COLO668 (cell line): ENCODE measurements at regions not wholly inside any gene's neighbourhood (a gene's known extent, or its start where the extent isn't known, plus 50 kb on each side); places are given as distances from the start of the nearest gene placed in this dataset.
A peak's percentile ranks its signal among the peaks of the same experiment; 100 is the strongest.

Experiments used
- DNase-seq: peaks from one replicate; lab custom pipeline; 2025; ENCODE audit not compliant: unreplicated experiment; lab: John Stamatoyannopoulos, UW

DNA sequence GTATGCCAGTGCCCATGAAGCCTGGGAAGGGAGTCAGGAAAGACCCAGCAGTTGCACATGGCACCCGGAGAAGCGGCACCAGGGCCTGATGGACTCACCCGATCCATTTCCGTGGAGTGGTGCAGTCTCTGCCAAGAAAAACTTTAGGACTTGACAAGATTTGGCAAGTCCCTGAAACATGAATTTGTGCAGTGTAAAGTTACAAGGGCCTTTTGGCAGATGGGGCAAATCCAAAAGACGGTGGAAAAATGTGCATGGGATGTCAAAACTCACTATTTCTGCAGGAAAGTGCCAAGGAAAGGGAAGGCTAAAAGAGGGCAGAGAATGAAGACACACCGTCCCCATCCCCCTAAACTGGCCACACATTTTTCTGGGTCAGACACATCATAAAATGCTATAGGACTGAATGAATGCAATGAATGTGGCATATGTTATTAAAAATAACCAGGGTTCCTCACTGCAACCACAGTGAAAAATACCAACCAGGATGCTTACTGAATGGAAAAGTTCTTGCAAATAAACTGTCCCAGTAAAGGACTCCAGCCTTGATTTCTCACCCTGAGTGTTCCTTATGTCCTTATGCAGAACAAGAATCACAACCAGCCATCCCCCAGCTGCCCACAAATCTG, 173.5 kb upstream of the SIX2 start:
- DNase-seq = no peak

DNA sequence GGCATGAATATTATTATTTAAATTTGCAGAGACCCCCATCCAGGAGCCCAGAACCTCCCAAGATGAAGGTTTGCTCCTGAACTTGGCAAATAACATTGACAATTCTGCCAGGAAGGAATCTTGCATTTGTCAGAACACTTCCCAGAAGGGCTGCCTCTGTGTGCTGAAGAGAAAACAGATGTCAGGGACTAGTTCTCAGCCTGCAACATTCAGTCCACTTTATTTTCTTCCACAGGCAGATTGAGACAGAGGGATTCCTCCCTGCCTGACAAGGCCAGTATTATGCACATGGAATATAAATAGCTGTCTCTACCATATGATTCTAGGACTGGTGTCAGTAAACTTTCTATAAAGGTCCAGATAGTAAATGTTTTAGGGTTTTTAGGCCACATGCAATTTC, 171.5 kb upstream of the SIX2 start:
- DNase-seq = no peak

DNA sequence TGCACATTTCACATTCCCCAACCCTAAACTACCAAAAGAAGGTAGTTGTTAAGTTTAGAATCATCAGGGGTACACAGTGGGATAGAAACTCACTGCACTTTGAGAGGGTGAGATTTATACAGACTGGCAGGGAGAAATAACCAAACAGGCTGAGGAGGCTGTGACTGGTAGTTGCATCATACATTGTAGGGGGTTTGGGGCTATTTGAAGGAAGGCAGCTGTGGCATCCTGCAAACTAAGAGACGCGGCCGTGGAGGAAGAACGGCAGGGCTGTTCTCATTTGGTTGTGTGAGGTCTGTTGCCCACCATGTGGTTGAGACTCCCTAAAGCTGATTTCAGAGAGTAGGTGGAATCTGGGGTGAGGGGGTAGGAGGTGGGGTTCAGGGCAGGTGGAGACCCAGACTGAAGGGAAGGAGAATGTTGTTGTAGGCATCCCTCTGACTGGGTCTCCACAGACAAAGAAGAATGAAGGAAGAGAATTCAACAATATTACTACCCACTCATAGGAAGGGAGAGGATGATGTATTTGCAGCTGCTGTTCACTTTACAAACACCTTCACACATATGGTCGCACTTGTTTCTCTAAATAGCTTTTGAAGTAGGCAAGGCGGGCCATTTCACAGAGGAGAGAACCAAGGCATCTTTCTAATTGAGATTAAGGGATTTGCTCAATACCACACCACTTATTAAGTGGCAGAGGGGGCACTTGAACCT, 170.9 kb upstream of the SIX2 start:
- no peak for DNase-seq

DNA sequence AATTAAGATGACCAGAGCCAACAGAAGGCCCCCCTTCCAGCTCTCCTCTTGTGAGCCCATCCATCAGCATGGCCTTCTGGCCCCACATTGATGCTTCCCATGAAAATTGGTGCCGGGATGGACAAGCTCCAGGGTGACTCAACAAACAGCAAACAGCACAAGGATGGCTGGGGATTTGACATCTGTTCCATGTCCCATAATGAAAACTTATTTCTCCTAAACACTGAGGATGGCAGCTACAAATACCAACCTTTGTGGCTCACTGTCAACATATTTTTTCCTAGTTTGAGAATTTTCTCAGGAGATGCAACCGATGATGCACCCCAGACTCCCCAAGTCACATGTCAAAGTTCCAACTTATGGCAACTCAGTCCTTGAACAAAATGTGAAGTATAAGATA, 169.6 kb upstream of the SIX2 start:
- DNase-seq = no peak

DNA sequence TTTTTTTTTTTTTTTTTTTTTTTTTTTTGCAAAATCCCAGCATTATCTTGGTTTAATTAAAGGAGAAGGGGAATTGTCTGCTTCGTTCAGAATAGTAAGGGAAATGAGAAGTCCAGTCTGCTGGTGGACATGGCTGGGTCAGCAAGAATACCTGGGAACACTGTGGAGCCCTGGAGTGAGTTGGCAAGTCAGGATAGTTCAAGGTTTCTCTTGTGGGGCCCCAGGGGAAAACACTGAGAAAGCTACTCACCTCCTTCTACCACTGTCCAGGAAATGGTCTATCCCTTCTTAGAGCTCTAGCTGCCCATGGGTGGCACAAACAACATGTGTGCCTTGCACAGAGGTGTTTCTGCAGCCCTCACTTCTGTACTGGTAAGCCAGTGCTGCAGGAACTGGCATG, 169.1 kb upstream of the SIX2 start:
- DNase-seq = no peak

DNA sequence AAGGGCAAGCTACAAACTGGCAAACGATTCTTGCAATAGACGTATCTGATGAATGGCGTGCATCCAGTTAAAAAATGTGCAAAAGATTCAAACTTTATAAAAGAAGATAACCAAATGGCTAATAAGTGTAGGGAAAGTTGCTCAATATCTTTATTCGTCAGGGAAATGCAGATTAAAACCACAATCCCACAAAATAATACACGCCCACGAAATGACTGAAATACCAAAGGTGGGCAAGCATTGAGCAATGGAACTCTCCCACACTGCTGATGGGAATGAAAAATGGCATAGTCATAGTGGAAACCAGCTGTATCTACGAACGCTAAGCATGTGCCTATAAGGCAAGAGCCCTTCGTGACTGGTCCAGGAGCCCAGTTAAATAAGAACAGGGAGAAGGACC, 168.6 kb upstream of the SIX2 start:
- DNase-seq = no peak

DNA sequence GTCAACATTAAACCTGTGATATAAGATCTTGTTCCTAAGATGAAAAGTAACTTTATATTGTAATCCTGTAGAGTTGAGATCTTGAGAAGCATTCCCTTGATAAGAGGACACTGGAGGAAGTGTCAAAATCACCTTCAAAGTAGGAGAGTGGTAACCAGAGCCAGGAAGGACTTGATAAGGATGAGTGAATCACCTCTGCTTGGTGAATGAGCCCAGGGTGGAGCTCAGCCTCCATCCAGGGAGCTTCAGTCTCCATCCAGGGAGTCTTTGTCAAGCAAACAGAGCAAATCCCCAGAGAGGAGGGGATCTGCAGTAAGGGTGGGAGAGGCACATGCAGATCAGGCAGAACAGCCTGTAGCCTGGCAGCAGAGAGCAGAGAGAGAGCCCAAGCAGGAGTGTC, 167.1 kb upstream of the SIX2 start:
- DNase-seq = no peak

DNA sequence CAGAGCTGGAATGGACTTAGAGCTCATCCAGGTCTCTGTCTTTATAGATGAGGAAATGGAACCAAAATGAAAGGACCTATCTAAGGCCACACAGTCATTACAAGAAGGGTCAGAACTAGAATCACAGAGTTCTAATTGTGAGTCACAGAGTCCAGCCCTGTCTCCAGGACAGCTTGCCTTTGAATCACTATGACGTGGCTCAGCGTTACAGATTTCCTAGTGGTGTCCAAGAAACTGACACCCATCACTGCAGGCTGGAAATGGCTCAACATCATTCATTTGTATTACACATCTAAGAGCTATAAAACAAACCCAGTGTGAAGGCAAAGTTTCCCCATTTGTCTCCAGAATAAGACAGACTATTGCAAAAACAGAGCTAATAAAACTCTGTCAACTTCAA, 164.3 kb upstream of the SIX2 start:
- no peak for DNase-seq

DNA sequence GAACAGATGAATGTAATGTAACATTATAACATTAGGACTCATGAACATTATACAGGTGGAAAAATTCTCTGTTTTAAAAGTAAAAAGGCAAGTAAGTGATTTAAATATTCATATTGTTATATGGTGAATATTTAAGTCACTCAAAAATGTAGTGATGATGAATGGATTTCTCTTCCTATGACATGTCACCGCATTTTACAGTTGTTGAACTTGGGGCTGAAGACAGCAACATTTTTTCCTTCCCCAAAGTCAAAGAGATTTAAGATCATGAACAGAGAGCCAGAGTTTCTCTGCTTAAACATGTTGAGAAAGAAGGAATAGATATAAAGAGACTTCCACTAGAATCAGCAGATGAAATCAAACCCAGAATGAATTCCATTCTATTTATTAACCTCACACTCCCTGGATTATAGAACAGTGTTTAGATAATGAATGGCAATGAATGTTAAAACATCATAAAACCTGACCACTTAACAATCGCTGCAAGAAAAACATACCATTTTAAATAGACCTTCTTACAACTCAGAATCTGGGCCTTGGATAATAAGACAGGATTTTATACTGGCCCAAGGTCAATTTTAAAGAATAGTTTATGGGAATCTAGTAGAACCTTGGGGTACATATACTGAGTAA, 163.6 kb upstream of the SIX2 start:
- no peak for DNase-seq

DNA sequence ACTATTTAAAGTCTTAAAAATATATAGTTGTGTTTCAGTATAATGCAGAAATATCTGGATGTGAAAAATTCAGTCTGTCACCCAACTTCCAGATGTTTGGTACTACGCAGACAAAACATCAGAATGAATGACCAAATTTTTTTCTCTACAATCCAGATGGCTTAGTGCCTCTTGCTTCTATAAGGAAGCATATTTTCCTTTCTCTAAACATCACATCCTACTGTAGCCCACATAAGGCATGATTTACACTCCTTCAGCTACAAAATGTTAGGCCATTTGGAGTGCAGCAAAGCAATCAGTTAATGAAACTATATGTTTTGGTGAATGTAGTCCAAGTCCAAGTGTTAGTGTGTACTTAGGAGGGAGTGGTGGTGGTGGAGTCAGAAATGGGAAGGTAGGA, 162.9 kb upstream of the SIX2 start:
- DNase-seq = no peak

DNA sequence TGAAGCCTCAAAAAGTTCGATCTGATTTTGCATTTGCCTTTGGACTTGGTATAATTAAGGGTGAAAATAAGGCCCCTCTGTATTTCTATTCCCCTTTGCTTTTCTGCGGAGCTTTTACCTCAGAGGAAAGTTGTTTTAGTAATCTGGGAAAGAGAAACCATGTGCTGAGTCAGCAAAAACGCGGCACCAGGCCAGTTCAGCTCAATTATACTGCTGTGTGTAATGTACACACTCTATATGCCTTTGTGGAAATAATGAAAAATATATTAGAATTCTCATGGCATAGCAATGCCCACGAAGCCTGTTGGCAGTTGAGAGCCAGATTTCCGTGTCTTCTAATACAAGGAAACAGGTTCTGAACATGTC, 161.9 kb upstream of the SIX2 start:
- DNase-seq = peak; percentile 11

DNA sequence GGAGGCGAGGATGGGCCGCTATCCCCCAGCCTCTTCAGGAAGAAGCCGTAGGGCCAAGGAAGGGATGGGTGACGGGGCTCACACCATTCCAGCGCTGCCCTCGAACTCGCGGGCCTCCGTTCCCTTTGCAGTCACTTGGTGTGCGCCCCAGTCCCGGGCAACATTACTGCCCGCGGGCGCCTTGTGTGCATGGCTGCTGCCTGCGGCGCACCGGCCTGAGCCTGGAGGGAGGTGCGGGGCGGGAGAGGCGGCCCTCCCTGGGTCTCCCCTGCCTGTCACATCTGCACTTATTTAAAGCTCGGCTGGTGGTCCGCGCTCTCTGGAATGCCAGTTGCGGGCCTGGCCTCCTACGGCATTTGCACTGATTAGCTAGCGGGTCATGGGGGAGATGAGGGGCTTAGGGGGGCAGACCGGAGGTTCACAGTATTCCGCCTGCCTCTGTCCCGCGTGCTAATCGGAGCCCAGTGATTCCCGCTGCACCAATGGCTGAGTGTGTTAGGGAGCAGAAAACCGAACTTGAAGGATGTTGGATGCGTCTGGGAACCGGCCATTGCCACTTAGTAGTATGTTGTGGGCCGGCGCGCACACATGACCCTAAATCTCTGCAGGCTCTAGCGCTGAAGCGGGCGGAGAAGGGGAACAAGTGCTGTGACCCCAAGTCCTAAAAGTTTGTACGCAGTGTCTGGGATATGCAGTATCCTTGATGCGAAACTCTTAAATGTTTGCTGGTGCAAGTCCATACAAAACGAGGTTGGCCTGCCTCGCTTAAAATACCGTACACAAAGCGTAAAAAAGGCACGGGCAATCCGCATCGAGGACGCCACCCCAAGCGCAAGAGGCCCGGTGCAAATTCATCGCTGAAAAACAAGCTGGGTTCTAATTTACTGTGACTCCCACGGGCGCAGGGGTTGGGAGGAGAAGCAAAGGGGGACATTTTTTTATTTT, 161.2 kb upstream of the SIX2 start:
- no peak for DNase-seq

DNA sequence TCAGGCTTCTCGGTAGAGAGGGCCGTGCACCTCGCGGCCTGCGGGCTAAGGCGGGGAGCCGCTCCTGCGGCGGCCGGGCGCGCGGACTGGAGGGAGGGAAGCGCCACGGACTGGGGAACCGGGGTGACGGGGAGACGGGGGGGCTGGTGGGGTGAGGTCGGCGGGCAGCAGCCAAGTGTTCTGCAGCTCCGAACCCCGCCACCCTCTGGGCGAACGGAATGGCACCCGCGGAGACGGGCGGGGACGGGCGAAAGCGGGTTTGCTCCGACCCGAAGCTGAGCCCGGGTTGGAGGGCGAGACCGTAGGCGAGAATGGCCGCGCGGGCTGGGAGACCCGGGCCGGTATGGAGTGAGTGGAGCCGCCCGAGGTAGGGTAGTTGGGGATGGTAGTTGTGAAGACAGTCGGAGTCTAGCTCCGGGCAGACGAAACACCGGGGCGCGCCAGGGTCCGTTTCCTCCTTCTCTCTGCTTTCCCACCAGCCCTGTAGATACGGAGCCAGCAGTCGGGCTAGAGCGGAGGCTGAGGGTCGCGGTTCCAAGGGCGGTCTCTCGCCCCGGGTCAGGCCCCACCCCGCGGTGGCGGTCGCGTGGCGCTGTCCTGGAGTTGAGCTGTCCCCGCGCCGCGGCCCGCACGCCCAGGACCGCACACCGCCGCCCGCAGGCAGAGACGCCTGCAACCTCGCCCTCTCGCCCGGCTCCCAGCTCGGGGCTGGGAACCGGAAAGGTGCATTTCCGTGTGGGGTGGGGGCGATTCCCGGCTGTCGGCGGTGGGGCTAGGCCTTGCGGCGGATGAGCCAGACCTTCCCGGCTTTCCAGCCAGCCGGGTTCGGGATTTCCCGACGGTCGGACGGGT, 160.3 kb upstream of the SIX2 start:
- DNase-seq = peak; percentile 81

DNA sequence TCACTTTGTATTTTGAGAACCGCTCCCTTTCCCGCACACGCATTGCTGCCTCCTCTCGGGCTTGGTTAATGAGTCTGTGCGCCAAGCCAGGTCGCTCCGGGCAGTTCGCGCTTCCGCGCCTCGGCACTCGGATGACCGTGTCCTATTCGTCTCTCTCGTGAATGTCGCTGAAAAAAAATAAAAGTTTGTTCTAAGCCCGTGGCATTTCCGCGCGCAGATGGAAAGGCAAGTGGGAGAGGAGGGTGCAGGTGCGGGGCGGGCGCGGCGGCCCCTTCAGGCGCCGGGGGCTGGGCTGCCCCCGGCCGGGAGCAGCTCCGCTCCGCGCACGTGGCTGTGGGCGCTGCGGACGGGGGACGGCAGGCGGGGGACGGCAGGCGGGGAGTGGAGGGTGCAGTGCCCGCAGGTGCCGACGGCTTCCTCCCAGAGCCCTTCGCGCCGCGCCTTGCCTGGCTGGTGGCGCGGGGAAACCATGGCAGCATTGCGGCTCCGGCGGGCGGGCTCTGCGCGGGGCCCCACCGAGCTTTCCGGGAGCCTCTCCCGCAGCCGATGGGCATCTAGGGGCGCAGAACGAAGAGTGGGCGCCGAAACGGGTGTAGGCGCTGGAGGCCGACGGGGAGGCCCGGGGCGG, 159.6 kb upstream of the SIX2 start:
- DNase-seq = peak; percentile 78

DNA sequence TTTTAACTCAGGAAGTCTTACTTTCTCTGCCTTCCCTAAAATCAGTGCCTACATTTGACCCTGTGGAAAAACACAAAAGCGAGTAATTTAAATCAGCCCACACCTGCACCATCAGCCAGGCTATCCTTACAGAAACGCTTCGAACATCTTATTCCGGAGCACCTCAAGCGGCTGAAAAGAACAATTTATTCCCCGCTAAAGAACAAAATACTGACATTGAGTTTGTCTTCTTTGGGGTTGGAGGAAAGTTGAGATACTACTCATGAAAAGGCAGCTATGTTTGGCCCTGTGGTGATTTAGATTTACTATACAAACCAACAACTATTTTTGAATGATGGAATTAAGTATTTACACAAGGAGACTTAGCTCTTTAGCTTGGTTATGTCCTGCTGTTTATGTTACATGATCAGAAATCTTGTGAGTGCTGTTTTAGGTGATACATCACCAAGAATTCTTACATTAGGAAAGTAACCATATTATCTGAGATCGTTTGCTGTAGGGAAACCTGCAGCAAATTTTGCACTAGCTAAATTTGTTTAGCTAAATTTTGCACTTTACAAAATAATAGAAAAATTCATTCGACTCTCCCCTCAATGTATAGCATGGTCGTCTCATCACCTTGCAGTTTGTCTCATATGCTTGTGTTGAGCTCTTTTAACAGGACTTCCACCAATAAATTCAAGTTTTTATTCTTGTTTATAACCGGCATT, 158.8 kb upstream of the SIX2 start:
- no peak for DNase-seq

DNA sequence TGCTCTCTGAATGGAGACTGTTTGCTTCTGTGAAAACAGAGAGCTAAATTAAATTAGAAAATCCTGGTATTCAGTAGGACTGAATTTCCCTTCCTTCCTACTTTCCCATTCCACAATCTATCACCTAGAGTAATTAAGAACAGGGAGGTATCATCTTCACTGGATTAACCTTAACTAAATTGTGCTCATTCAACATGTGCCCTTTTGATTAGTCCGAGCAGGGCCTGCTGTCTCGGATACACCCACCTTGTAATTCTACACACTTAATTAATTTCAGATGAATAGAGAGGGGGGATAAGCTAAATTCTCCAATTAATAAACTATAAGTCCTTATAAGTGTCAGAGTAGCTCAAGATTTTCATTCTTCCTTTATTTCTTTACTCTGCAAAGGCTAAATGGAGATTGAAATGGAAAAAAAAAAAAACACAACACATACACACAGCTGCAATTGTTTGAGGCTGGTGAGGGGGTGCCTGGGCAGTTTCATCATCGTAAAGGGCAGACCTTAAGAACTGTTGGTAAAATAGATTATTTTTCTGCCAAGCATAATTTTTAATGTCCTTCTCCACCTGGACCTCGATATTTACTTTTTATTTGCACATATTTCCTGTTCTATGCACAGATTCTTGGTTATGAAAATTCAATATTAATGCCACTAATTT, 157.1 kb upstream of the SIX2 start:
- no peak for DNase-seq

DNA sequence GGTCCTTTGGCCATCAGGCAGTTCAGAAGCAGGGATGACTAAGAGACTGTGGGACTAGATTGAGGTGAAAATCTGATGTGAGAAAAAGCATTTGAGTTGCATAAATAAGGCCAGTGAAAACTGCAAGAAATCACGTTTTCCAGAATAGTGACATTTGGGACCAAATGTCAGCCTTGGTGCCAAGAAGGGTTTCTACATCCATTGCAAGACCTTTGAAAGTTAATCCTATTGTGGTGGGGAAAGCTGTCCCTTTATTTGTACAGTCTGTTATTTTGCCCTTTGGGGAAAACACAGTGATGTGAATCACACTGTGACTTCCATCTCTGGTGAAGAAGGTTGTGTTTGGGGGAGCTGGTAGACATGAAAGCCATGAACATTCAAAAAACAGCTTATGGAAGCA, 153.5 kb upstream of the SIX2 start:
- no peak for DNase-seq

DNA sequence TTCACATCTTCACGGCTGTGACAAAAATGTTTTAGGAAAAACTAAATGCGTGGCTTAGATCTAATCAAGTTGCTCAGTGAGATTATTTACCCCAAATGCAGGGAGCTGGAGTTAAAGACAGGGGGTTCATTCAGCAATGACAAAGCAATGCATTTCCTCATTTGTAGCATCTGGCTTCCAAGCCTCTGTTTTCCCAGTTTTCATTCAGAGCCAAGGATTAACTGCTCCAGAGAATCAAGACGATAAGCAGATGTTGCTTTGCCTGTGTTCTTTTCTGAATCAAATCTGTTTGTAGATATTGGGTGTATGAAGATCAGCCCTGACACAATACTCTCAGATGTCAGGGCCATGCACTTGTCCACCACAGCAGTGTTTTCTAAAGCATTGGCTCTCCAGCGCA, 147.4 kb upstream of the SIX2 start:
- DNase-seq = no peak

DNA sequence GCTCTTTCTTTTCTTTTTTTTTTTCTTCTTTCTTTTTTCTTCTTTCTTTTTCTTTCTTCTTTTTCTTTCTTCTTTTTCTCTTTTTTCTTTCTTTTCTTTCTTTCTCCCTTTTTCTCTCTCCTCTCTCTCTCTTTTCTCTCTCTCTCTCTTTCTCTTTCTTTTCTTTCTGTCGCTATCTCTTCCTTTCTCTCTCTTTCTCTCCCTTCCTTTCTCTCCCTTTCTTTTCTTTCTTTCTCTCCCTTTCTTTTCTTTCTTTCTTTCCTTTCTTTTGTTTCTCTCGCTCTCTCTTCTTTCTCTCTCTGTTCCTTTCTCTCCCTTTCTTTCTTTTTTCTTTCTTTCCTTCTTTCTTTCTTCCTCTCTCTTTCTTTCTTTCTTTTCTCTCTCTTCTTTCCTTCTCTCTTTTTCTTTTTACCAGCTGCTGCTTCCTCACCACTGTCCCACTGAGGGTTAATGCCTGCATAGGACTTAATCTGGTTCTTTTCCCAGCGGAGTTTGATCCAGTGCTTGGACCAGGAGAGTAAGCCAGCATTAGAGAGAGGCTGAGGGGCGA, 145.4 kb upstream of the SIX2 start:
- no peak for DNase-seq
